Left lung (tissue), 4 donors: ENCODE measurements at regions not wholly inside any gene's neighbourhood (a gene's known extent, or its start where the extent isn't known, plus 50 kb on each side); places are given as distances from the start of the nearest gene placed in this dataset.

ENCODE experiments used
- ATAC-seq: fragments of 200-7000 bp; cut with Tn5 transposase; one replicate; pipeline ENCODE4 v1.9.1; 2020; ENCODE audit warnings: moderate library complexity
- DNase-seq, 4 donors: peaks; one replicate each; pipeline ENCODE4 v3.0.0-alpha.2; 2013 to 2020
- H3K27ac ChIP-seq, 2 donors: fragments of 200-600 bp; sonication (generic) in 1 of 2; one replicate each; pipeline versions ENCODE4 v1.5.0 to v1.8.0; 2020 to 2021
- H3K27me3 ChIP-seq, 2 donors: fragments of 200-600 bp; sonication (generic) in 1 of 2; one replicate each; pipeline versions ENCODE4 v1.5.0 to v1.8.0; 2020 to 2021
- H3K36me3 ChIP-seq, 2 donors: fragments of 200-600 bp; sonication (generic) in 1 of 2; one replicate each; pipeline versions ENCODE4 v1.5.0 to v1.8.0; 2020 to 2021
- H3K4me1 ChIP-seq, 2 donors: fragments of 200-600 bp; one replicate each; pipeline ENCODE4 v1.8.0; 2021
- H3K4me3 ChIP-seq, 2 donors: fragments of 200-600 bp; sonication (generic) in 1 of 2; one replicate each; pipeline versions ENCODE4 v1.5.0 to v1.8.0; 2020 to 2021; ENCODE audit warnings: mild to moderate bottlenecking in 1 of 2
- H3K9me3 ChIP-seq, 2 donors: fragments of 200-600 bp; sonication (generic) in 1 of 2; one replicate each; pipeline versions ENCODE4 v1.5.0 to v1.8.0; 2020 to 2021
- intact Hi-C, 2 donors: fragments of 100-400 bp; cut with DNase I; formaldehyde crosslinking; loops; one replicate each; pipeline versions ENCODE4 v1.11.2 to v1.14.2; 2022
- TF ChIP-seq, protein P1 (sequence below), 2 donors: fragments of 200-600 bp; sonication (generic) in 1 of 2; IDR thresholded peaks; one replicate each; pipeline versions ENCODE4 v1.5.0 to v1.8.0; 2021; ENCODE audit warnings: antibody characterized with exemption in 2 of 2
- donor health status: DM: no; HTN: yes; CAD: no.
- donor health status: DM: no; HTN: no; CAD: no.

DNA sequence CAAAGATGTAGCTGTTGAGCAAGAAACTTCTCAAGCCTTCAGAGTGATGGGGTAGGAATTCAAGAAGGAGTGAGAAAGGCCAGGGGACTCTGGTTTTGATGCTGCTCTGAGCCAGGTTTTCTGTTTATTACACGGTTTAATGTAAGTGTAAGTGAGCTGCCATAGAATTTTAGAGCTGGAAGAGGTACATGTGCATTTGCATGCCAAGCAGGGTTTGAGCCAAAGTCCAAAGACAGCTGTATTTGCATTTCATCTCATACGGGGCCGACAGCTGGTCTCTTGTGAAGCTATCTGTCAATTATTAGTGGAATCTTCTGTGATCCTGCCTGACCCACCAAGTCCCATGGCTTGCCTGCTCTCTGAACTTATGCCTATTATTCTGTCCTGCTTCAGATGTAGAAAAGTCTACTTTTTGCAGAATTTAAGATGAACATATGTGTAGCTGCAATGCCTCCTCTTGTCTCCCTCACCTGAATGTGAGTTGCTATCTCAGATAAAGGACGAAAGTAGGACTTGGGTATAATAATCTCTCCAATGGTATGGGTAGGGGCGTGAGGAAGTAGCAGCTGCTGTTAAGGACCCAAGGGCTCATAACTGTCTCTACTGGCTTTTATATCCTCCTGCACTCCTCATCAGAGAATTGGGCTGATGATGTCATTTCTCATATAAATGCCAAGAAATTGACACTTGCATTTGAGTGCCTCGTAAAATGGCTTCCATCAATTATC, 160.0 kb downstream of the SQOR start:
- no peak for ATAC-seq
- no peak overlapping the region for H3K4me3 ChIP-seq
- intact Hi-C loops = no loop called here
- no peaks in the 10 kb centered on the region for H3K9me3 ChIP-seq
- H3K27ac ChIP-seq = no peak overlapping the region
- H3K27me3 ChIP-seq = peaks cover 0 to 19% of the 10 kb centered on the region in 2 donors
- TF ChIP-seq, protein P1, sequence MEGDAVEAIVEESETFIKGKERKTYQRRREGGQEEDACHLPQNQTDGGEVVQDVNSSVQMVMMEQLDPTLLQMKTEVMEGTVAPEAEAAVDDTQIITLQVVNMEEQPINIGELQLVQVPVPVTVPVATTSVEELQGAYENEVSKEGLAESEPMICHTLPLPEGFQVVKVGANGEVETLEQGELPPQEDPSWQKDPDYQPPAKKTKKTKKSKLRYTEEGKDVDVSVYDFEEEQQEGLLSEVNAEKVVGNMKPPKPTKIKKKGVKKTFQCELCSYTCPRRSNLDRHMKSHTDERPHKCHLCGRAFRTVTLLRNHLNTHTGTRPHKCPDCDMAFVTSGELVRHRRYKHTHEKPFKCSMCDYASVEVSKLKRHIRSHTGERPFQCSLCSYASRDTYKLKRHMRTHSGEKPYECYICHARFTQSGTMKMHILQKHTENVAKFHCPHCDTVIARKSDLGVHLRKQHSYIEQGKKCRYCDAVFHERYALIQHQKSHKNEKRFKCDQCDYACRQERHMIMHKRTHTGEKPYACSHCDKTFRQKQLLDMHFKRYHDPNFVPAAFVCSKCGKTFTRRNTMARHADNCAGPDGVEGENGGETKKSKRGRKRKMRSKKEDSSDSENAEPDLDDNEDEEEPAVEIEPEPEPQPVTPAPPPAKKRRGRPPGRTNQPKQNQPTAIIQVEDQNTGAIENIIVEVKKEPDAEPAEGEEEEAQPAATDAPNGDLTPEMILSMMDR (IDR thresholded peaks at IDR 0.05) = no peak
- H3K36me3 ChIP-seq = no peaks in the 10 kb centered on the region
- H3K4me1 ChIP-seq = no peaks in the 10 kb centered on the region
- peak in 1 of 4 donors; percentile 28 for DNase-seq

DNA sequence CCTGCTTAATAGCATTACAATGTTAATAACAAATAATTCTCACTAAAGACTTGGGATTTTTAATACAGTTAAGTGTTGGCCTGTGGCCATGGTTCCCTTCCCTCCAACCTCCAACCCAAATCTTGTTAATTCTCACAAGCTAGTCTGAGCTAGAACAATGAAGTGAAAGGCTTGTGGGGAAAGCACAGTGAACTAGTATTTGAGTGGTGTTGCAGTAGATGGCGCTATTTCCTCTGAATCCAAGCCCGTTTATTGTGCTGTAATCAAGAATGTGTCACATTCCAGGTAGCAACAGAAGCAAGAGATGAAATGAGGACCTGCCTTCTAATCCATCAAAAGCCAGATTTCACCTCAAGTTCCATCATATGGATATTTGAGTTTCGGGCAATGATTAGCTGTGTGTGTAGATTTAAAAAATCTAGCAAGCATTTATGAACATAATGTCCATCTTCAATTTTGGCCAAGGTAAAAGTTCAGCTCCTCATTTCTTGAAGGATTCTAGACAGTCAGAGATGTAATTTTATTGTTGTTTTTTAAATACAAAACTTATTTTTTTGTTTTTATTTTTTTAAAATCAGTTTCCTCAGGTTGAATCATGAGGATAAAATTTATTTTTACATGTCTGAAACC, 160.7 kb downstream of the SQOR start:
- TF ChIP-seq, protein P1 (IDR thresholded peaks at IDR 0.05) = peak; percentile 28 to 40
- no peak overlapping the region for H3K4me3 ChIP-seq
- ATAC-seq (peak; percentile 92), DNase-seq (peak in 1 of 4 donors; percentile 42)
- no peaks in the 10 kb centered on the region for H3K36me3 ChIP-seq
- peaks cover 0 to 19% of the 10 kb centered on the region in 2 donors for H3K27me3 ChIP-seq
- no peak overlapping the region for H3K27ac ChIP-seq
- intact Hi-C loops = no loop called here
- no peaks in the 10 kb centered on the region for H3K4me1 ChIP-seq
- no peaks in the 10 kb centered on the region for H3K9me3 ChIP-seq

DNA sequence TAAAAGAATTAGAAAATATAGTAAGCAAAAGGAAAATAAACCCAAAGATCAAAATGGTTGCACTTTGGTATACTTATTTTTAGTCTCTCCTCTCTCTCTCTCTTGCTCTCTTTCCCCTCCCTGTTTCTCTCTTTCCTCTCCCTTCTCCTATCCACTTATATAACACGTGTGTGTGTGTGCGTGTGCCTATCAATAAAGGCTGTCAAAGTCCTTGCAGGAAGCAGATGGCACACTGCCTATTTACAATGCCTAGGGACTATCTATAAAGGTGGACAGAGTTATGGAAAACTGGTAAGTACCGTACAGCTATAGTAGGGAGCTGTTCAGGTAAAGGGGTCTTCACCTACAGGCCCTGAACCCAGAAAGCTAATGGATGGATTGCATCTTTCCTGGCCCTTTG, 161.6 kb downstream of the SQOR start:
- TF ChIP-seq, protein P1 (IDR thresholded peaks at IDR 0.05) = no peak
- Histone ChIP-seq H3K27me3 (peaks cover 0 to 14% of the 10 kb centered on the region in 2 donors), H3K27ac (no peak overlapping the region), H3K4me1 (no peaks in the 10 kb centered on the region), H3K9me3 (no peaks in the 10 kb centered on the region), H3K4me3 (no peak overlapping the region), H3K36me3 (no peaks in the 10 kb centered on the region)
- no peak for DNase-seq
- ATAC-seq = no peak
- intact Hi-C loops = no loop called here

DNA sequence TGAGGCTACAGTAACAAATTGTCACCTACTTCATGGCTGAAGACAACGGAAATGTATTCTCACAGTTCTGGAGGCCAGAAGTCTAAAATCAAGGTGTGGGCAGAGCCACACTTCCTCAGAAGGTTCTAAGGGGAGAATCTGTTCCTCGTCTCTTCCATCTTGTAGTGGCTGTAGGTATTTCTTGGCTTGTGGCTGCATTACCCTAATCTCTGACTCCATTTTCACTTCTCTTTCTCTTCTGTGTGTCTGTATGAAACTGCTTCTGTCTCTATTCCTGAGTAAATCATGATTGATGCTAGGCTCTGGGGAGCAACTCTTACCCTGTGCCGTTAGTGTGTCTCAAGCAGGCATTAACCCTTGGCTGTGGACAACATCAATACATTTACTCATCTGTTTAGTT, 164.7 kb downstream of the SQOR start:
- Histone ChIP-seq H3K36me3 (no peaks in the 10 kb centered on the region), H3K27ac (no peak overlapping the region), H3K9me3 (no peaks in the 10 kb centered on the region), H3K4me3 (no peak overlapping the region), H3K27me3 (no peaks in the 10 kb centered on the region), H3K4me1 (no peaks in the 10 kb centered on the region)
- intact Hi-C loops = no loop called here
- ATAC-seq (no peak), DNase-seq (no peak)
- TF ChIP-seq, protein P1 (IDR thresholded peaks at IDR 0.05) = no peak

DNA sequence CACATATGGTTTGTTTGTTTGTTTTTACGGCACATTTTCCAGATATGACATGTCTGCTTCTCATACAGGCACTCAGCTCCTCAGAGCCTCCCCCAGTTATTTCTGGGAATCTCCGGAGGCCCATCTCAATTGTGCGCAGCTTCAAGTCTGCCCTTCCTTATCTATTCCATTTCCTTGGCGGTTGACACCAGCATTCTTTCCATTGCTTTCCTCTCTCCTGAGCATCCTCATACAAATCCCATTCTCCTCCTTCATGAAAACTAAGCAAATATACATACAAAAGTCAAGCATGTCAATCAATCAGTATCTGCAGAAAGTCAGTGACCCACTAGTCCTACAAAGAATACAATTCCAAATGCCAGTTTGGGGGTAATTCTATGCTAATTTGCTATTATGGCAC, 166.7 kb downstream of the SQOR start:
- Histone ChIP-seq H3K27me3 (no peaks in the 10 kb centered on the region), H3K27ac (no peak overlapping the region), H3K36me3 (no peaks in the 10 kb centered on the region), H3K4me1 (no peaks in the 10 kb centered on the region), H3K4me3 (no peak overlapping the region), H3K9me3 (no peaks in the 10 kb centered on the region)
- TF ChIP-seq, protein P1 (IDR thresholded peaks at IDR 0.05) = no peak
- DNase-seq (no peak), ATAC-seq (no peak)
- intact Hi-C loops = no loop called here
